ENCODE measurements at regions not wholly inside any gene's neighbourhood (a gene's known extent, or its start where the extent isn't known, plus 50 kb on each side); places are given as distances from the start of the nearest gene placed in this dataset.

GRCh38 chr4:96326846-96327245 is 487.0 kb downstream of the PDHA2 start:
- Mint-ChIP-seq H3K27me3 (ENCODE audit: unreplicated experiment) (no peaks in the 10 kb centered on the region), H3K9me3 (ENCODE audit: low read depth, unreplicated experiment) (no peaks in the 10 kb centered on the region), H3K36me3 (ENCODE audit: insufficient read depth, unreplicated experiment) (no peaks in the 10 kb centered on the region), H3K4me3 (ENCODE audit: low read depth, unreplicated experiment) (no peak overlapping the region), H3K27ac (ENCODE audit: unreplicated experiment) (no peak overlapping the region), H3K4me1 (ENCODE audit: low read depth, unreplicated experiment) (no peaks in the 10 kb centered on the region)
- intact Hi-C loops (cut with micrococcal nuclease; ENCODE audit: unreplicated experiment) = no loop called here
- CTCF ChIA-PET = no interaction called here
- no TSS peak for BruUV-seq (replicated peaks)
- TF ChIP-seq CTCF (IDR thresholded peaks at IDR 0.05; ENCODE audit: unreplicated experiment) = no peak
- DNase-seq = no peak

- Mint-ChIP-seq H3K4me1 (ENCODE audit: low read depth, unreplicated experiment) (no peaks in the 10 kb centered on the region), H3K27ac (ENCODE audit: unreplicated experiment) (no peak overlapping the region), H3K27me3 (ENCODE audit: unreplicated experiment) (no peaks in the 10 kb centered on the region), H3K4me3 (ENCODE audit: low read depth, unreplicated experiment) (no peak overlapping the region), H3K36me3 (ENCODE audit: insufficient read depth, unreplicated experiment) (no peaks in the 10 kb centered on the region), H3K9me3 (ENCODE audit: low read depth, unreplicated experiment) (no peaks in the 10 kb centered on the region)
- CTCF ChIA-PET = no interaction called here
- intact Hi-C loops (cut with micrococcal nuclease; ENCODE audit: unreplicated experiment) = no loop called here
- no peak for TF ChIP-seq CTCF (IDR thresholded peaks at IDR 0.05; ENCODE audit: unreplicated experiment)
- no TSS peak for BruUV-seq (replicated peaks)
- no peak for DNase-seq
Observed at GRCh38 chr4:96342196-96342595, 502.3 kb downstream of the PDHA2 start.

GRCh38 chr4:96342790-96343455 is 503.0 kb downstream of the PDHA2 start:
- CTCF ChIA-PET = no interaction called here
- no peak for DNase-seq
- no TSS peak for BruUV-seq (replicated peaks)
- H3K9me3 Mint-ChIP-seq (ENCODE audit: low read depth, unreplicated experiment) = no peaks in the 10 kb centered on the region
- no peak overlapping the region for H3K27ac Mint-ChIP-seq (ENCODE audit: unreplicated experiment)
- no peak overlapping the region for H3K4me3 Mint-ChIP-seq (ENCODE audit: low read depth, unreplicated experiment)
- no peaks in the 10 kb centered on the region for H3K36me3 Mint-ChIP-seq (ENCODE audit: insufficient read depth, unreplicated experiment)
- no peak for TF ChIP-seq CTCF (IDR thresholded peaks at IDR 0.05; ENCODE audit: unreplicated experiment)
- H3K4me1 Mint-ChIP-seq (ENCODE audit: low read depth, unreplicated experiment) = no peaks in the 10 kb centered on the region
- intact Hi-C loops (cut with micrococcal nuclease; ENCODE audit: unreplicated experiment) = no loop called here
- no peaks in the 10 kb centered on the region for H3K27me3 Mint-ChIP-seq (ENCODE audit: unreplicated experiment)

GRCh38 chr4:96343836-96344235 is 503.9 kb downstream of the PDHA2 start:
- CTCF ChIA-PET = no interaction called here
- no TSS peak for BruUV-seq (replicated peaks)
- H3K9me3 Mint-ChIP-seq (ENCODE audit: low read depth, unreplicated experiment) = no peaks in the 10 kb centered on the region
- no peaks in the 10 kb centered on the region for H3K4me1 Mint-ChIP-seq (ENCODE audit: low read depth, unreplicated experiment)
- H3K27me3 Mint-ChIP-seq (ENCODE audit: unreplicated experiment) = no peaks in the 10 kb centered on the region
- H3K36me3 Mint-ChIP-seq (ENCODE audit: insufficient read depth, unreplicated experiment) = no peaks in the 10 kb centered on the region
- no peak for TF ChIP-seq CTCF (IDR thresholded peaks at IDR 0.05; ENCODE audit: unreplicated experiment)
- H3K27ac Mint-ChIP-seq (ENCODE audit: unreplicated experiment) = no peak overlapping the region
- intact Hi-C loops (cut with micrococcal nuclease; ENCODE audit: unreplicated experiment) = no loop called here
- H3K4me3 Mint-ChIP-seq (ENCODE audit: low read depth, unreplicated experiment) = no peak overlapping the region
- DNase-seq = no peak
